Right atrium auricular region (tissue), 2 donors: ENCODE measurements at regions not wholly inside any gene's neighbourhood (a gene's known extent, or its start where the extent isn't known, plus 50 kb on each side); places are given as distances from the start of the nearest gene placed in this dataset.
"Not testable (repeated sequence)": the region's sequence is repeated elsewhere in the genome, so short reads cannot be mapped to it uniquely, and the experiment has no call there.

Source experiments
- DNase-seq: peaks from one replicate; pipeline ENCODE4 v3.0.0-alpha.2; 2019; ENCODE audit warnings: low spot score
- H3K27ac ChIP-seq, 2 donors: fragments of 200-600 bp; sonication (generic); 1 replicate in 1 of 2; 2 replicates in 1 of 2; pipeline ENCODE4 v1.5.1; 2016 to 2019
- H3K27me3 ChIP-seq, 2 donors: fragments of 200-600 bp; sonication (generic); one replicate each; pipeline versions ENCODE4 v1.5.1 to v1.6.0; 2017 to 2019
- H3K36me3 ChIP-seq: fragments of 200-600 bp; sonication (generic); one replicate; pipeline ENCODE4 v1.5.1; 2016
- H3K4me1 ChIP-seq, 2 donors: fragments of 200-600 bp; sonication (generic); one replicate each; pipeline versions ENCODE4 v1.5.1 to v1.6.0; 2017 to 2019
- H3K4me3 ChIP-seq, 2 donors: fragments of 200-600 bp; sonication (generic); 1 replicate in 1 of 2; 2 replicates in 1 of 2; pipeline ENCODE4 v1.5.1; 2017 to 2019; ENCODE audit warnings: mild to moderate bottlenecking in 1 of 2, moderate library complexity in 1 of 2
- H3K9me3 ChIP-seq, 2 donors: fragments of 200-600 bp; sonication (generic); one replicate each; pipeline ENCODE4 v1.5.1; 2019
- CTCF ChIP-seq, 2 donors: fragments of 200-600 bp; sonication (generic); IDR thresholded peaks; one replicate each; pipeline ENCODE4 v1.5.1; 2019; ENCODE audit warnings: antibody characterized with exemption in 2 of 2

GRCh38 chr11:87635001-87635400 is 540.2 kb downstream of the RAB38 start:
- Histone ChIP-seq H3K9me3 (no peaks in the 10 kb centered on the region), H3K27me3 (no peaks in the 10 kb centered on the region), H3K4me3 (no peak overlapping the region), H3K27ac (no peak overlapping the region), H3K4me1 (no peaks in the 10 kb centered on the region), H3K36me3 (no peaks in the 10 kb centered on the region)
- TF ChIP-seq CTCF (IDR thresholded peaks at IDR 0.05) = no peak
- DNase-seq = no peak

DNA sequence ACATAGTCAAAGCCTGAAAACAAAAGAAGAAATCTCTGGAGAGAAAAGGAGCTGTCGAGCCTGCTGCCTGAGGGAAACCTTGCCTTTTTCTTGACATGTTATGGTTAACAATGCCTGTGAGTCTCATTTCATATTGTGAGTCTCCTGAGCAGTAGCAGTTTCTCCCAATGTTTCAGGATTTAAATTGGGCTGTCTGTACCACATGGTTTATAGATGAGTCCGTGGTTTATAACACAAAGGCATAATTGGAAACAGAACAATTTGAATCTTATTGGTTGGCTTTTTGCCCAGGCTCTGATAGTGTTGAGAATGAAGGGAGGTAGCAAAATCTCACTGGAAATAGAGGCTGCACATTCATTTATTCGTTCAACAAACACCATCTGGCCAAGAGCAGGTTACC is 540.9 kb downstream of the RAB38 start:
- H3K4me3 ChIP-seq = no peak overlapping the region
- TF ChIP-seq CTCF (IDR thresholded peaks at IDR 0.05) = no peak

DNA sequence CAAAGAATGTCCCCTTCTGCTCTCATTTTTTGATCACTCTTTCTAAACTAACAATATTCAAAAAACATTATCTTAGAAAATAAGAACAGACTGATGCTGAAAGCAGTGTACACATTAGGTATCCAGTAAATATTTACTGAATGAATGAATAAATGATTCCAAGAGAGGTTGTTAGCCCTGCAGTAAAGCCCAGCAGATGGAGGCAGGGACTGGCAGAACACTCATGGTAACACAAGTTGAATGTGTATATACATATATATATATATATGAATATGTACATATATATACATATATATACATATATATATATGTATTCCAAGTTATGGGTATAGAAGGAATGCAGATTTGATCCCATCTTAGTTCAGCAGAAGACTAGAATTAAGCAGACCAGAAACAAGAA is 546.3 kb downstream of the RAB38 start:
- no peaks in the 10 kb centered on the region for H3K27me3 ChIP-seq
- no peak for DNase-seq
- no peak overlapping the region for H3K4me3 ChIP-seq
- no peak for TF ChIP-seq CTCF (IDR thresholded peaks at IDR 0.05)
- peaks cover 0 to 3% of the 10 kb centered on the region in 2 donors for H3K9me3 ChIP-seq
- H3K27ac ChIP-seq = no peak overlapping the region
- H3K4me1 ChIP-seq = no peaks in the 10 kb centered on the region
- H3K36me3 ChIP-seq = no peaks in the 10 kb centered on the region

More for the DNA sequence above, 540.9 kb downstream of the RAB38 start:
- Histone ChIP-seq H3K9me3 (no peaks in the 10 kb centered on the region), H3K4me1 (no peaks in the 10 kb centered on the region), H3K27ac (no peak overlapping the region), H3K27me3 (no peaks in the 10 kb centered on the region), H3K36me3 (no peaks in the 10 kb centered on the region)
- no peak for DNase-seq

DNA sequence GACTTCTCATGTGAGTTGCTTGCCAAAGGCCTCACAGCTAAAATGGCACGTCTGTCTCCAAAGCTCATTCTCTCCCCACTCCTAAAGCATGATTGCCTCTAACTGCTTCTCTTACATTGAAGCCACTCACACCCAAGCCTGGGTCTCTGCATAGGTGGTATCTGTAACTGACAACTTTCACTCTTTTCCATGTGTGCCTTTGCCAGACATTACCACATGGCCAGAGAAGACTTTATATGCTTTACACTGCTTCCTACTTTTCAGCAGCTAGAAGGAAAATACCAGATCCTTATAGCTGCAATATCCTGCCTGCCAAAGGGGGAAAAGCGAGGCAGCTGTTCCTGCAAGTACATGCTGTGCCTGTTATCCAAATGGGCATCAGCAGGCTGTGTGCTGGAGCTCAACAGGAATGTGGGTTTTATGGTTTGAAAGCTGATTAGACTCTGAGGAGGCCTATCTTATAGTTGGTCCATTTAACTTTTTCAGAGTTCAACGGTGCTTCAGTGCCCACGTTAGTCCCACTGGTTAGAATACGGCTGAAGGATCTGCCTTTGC is 547.1 kb downstream of the RAB38 start:
- Histone ChIP-seq H3K27me3 (no peaks in the 10 kb centered on the region), H3K36me3 (no peaks in the 10 kb centered on the region), H3K27ac (no peak overlapping the region), H3K9me3 (peaks cover 0 to 3% of the 10 kb centered on the region in 2 donors), H3K4me1 (no peaks in the 10 kb centered on the region), H3K4me3 (no peak overlapping the region)
- no peak for DNase-seq
- TF ChIP-seq CTCF (IDR thresholded peaks at IDR 0.05) = no peak

DNA sequence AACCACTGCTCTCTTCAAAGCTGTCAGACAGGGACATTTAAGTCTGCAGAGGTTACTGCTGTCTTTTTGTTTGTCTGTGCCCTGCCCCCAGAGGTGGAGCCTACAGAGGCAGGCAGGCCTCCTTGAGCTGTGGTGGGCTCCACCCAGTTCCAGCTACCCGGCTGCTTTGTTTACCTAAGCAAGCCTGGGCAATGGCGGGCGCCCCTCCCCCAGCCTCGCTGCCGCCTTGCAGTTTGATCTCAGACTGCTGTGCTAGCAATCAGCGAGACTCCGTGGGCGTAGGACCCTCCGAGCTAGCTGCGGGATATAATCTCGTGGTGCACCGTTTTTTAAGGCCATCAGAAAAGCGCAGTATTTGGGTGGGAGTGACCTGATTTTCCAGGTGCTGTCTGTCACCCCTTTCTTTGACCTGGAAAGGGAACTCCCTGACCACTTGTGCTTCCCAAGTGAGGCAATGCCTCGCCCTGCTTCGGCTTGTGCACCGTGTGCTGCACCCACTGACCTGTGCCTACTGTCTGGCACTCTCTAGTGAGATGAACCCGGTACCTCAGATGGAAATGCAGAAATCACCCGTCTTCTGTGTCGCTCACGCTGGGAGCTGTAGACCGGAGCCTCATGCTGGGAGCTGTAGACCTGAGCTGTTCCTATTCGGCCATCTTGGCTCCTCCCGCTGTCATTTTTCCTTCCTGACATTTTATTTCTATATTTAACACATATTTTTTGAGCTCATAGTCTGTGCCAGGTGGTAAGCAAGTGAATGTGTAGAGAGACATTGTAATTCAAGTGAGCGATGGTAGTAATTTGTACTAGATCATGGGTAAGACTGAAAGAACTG is 551.5 kb downstream of the RAB38 start:
- H3K4me1 ChIP-seq, H3K27ac ChIP-seq, H3K36me3 ChIP-seq, DNase-seq, H3K4me3 ChIP-seq, H3K9me3 ChIP-seq, H3K27me3 ChIP-seq: not testable (repeated sequence)

DNA sequence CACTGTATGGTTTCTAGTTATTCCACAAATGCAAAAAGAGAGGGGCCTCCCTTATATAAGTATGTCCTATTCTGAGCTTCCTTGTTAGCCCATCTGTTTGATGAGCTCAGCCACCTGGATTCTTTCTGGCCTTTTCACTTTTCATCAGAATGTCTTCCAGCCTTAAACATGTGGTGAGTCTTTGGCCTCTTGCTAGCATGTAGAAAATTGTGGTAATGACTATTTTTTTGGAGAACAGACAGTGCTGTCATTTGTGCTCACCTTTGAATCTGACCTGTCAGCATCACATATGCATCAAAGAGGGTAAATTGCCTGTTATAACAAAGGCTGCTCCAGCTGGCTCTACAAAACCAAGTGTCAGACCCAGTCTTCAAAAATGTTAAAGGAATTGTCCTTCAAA is 558.7 kb downstream of the RAB38 start:
- no peak for TF ChIP-seq CTCF (IDR thresholded peaks at IDR 0.05)
- DNase-seq = no peak
- Histone ChIP-seq H3K4me3 (no peak overlapping the region), H3K9me3 (no peaks in the 10 kb centered on the region), H3K27ac (no peak overlapping the region), H3K4me1 (no peaks in the 10 kb centered on the region), H3K36me3 (no peaks in the 10 kb centered on the region), H3K27me3 (no peaks in the 10 kb centered on the region)
